ENCODE measurements at regions not wholly inside any gene's neighbourhood (a gene's known extent, or its start where the extent isn't known, plus 50 kb on each side); places are given as distances from the start of the nearest gene placed in this dataset.
A peak's percentile ranks its signal among the peaks of the same experiment; 100 is the strongest.
"Not testable (repeated sequence)": the region's sequence is repeated elsewhere in the genome, so short reads cannot be mapped to it uniquely, and the experiment has no call there.

DNA sequence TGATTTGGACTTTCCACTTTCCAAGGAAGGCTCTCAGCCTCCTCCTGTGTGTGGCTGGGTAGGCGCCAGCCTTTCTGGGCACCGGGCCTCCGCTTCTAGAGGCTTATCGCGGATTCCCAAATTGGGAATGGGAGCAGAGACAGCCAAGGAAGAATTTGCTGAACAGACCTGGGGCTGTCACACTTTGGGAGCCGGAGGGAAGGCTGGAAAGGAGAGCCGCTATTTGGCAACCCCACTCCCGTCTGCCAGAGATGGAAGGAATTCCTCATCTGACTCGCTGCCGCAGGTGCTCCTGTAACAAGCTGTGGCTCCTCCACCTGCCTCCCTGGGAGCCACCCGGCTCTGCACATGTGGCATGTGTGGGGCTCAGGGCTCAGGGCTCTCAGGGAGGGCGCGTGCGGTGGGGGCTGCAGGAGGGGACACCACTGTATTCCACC, 50.8 kb upstream of the ECHDC3 start:
- DNase-seq: peak in 1 of 14 donors; percentile 48

DNA sequence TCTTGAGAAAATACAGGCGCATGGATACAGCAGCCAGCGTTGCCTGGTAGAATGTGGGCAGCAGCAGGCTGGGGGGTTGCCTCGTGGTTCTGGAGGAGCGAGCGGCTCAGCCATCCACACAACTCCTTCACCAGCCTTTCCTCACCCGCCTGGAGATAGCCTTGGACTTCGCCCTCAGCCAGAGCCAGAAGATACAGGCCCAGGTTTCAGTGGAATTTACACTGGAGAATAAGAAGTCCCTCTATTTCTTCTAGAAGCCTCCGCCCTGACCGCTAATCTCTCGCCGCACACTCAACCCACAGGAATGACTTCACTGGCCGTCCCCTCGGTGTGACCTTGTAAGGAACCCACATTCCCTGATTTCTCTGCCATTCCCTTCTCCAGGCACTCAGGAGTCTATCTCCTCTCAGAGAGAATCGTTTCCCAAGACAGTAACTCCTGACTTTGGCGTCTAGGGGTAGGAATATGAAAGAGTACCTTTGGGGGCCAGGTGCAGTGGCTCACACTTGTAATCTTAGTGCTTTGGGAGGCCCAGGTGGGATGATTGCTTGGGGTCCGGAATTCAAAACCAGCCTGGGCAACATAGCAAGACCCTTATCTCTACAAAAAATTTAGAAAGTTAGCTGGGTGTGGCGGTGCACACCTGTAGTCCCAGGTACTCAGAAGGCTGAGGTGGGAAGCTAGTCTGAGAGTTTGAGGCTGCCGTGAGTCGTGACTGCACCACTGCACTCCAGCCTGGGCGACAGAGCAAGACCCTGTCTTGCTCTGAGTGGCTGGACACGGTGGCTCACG, 52.0 kb upstream of the ECHDC3 start:
- DNase-seq: no peak

DNA sequence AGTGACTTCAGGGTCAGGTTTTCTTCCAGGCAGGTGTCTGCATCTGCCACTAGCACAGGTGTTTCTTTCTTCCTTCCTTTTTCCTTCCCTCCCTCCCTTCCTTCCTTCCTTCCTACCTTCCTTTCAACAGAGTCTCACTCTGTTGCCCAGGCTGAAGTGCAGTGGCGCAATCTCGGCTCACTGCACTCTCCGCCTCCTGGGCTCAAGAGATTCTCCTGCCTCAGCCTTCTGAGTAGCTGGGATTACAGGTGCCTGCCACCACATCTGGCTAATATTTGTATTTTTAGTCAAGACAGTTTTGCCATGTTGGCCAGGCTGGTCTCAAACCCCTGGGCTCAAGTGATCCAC, 53.8 kb upstream of the ECHDC3 start:
- not testable (repeated sequence) for DNase-seq

DNA sequence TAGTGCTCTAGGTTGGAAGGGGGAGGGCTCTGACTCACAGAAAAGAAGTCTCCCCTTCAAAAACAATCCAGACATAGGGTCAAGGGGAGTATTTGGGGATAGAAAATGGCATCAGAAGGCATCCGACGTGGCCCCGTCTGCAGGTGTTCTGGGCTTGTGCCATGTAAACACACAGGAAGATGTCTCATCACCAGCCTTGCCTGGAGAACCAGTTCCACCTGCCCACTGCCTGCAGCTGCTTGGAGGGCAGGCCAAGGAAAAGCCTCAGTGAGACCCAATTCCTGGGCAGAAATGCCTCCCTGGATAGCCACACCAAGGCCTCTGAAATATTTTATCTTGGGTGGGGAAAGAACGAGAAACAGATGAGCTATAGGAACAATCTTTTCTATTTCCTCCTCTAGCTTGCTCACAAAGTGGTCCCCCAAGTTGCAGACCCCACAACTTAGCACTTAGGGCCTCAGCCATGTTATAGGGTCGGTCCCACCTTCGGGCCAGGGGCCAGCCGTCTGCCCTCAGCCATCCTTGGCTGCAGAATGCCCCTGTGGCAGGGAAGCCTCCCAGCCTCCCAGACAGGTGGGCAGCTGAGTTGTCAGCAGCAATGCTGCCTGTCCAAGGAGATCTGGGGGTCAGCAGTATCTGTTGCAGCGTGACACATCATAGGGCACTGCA, 54.3 kb upstream of the ECHDC3 start:
- no peak for DNase-seq

DNA sequence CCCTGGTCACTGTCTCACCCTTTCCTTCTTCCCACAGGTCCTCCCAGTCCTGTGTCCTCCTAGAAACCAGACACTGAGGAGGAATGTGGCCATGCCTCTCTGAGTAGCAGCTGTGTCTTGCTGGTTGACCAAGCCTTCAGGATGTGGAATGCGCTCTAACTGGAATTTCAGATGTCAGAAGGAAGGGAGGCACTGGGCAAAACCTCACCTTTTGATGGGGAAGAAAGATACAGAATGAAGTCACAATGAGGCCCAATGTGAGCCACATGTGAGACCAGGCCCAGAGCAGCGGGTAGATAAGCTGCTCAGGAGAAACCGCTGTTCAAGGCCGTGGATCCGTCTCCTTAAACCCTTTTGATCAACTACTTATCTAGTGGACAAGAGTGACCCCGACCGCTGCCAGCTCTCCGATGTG, 54.8 kb upstream of the ECHDC3 start:
- DNase-seq: no peak

DNA sequence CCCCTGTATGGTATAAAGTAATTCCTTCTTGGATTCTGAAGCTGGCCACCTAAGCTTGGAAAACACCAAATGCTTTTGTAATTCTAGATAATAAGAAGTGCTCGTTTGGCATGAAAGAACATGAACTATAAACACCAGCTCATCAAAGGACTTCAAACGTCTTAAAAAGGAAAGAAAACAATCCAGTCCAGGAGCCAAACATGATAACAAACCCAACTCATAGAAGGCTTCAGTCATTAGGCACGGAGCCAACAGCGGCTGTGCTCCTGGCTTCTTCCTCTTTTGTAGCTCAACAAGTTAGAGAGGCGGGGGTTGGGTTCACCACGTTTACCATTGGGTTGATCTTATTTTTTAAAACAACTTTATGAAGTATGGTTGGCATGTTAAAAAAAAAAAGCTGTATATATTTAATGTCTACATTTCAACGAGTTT, 56.4 kb upstream of the ECHDC3 start:
- DNase-seq: peak in 3 of 14 donors; percentile 8 to 18 (median 14)

DNA sequence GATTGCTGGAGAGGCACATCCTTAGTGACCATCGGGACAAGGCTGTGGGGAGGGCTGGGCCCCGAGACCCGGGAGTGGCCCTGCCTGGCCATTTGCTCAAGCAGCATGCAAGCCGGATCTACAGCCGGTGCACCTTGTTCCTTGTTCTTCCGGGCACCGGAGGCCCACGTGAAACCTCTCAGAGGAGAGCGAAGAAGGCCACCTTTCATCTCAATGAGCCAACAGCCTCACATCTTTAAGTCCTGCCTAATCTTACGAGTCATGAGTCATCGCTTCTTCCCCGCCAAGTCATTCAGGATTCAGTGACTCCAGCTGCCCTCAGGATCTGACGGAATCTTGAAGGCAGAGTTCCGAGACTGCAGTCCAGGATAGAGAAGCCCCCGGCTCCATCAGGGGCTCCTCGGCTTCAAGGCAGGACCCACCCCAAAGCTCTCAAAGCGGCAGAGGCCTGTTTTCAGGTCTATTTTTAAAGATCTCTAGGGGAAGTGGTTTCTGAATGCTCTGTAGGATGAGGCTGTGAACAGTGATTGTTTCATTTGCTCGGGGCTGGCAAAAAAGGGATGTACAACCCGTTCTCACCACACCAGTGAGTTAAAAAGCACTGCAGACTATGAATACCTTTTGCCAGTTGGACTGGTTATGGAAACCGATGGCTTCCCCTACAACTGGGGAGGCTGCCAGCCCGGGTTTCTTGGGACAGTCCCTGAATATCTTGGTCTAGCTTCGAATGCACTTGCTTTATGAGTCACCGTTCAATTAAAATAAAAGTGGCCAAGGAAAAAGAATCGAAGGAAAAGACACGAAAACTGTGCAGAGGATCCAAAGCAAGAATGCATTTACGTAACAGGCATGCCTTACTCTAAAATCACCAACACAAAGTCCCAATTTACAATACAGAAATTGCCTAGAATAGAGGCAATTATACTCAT, 57.2 kb upstream of the ECHDC3 start:
- peak in 10 of 14 donors; percentile 8 to 84 (median 62) for DNase-seq

DNA sequence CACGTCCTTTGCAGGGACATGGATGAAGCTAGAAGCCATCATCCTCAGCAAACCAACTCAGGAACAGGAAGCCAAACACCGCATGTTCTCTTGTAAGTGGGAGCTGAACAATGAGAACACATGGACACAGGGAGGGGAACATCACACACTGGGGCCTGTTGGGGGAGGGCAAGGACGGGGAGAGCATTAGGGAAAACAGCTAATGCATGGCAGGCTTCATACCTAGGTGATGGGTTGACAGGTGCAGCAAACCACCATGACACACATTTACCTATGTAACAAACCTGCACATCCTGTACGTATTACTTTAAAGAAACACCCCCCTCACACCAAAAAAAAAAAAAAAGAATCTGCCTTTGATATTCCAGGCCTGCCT, 57.9 kb upstream of the ECHDC3 start:
- not testable (repeated sequence) for DNase-seq

DNA sequence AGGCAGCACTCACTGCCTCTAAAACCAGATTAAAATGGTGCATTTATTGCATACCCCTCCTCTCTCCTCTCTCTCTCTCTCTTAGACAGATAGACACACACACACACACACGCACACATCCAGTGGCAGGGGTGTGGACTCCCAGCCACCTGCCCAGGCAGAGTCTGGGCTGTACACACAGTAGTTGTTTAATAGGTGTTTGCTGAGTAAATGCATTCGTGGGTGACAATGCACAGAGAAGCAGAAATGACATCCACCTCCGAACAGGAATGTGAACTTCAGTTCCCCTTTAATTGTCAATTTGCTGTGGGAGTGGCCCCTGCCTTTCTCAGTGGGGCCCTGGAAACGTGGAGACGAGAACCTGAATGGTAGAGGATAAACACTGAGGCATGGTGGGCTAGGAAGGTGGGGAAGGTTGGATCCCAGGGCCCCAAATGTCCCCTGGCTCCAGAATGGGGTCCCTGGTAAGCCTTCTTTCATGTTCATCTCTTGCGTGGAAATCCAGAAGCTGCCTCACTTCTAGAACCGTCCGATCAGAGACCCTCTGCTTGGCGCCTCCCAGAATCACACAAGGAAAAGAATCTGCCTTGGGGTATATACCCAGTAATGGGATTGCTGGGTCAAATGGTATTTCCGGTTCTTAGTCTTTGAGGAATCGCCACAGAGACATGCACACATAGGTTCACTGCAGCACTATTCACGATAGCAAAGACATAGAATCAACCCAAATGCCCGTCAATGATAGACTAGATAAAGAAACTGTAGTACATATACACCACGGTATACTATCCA, 58.5 kb upstream of the ECHDC3 start:
- no peak for DNase-seq

DNA sequence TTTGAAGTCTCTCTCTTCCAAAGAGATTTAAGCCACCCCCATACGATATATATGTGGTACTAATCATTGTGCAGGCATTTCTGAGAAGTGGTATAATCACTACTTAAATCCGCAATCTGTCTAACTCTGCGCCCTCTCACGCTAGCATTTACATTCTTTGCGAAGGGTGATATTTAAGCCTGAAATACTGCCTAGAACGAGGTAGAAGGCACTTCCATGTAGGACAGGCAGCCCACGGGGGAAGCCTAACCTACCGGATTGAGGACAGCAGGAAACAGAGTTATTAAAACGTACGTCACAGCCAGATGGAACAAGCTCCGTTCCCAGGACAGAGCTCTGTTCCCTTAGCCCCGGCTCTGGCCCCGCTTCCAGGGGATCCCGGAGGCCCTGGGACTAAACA, 59.3 kb upstream of the ECHDC3 start:
- DNase-seq: no peak

DNA sequence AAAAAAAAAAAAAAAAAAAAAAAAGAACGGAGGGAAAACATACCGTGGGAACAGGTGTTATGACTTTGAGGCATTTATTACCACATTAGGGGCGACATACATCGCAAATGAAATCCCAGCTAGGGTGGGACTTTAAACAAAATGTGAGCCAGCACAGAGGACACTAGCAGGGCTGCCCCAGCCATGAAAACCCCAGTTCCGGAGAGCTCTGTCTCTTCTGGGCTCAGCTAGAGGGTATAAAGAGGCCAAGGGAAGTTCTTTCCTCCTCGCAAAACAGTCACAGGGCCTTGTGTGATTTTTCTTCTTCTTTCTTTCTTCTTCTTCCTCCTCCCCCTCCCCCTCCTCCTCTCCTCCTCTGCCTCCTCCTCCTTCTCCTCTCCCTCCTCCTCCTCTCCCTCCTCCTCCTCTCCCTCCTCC, 59.9 kb upstream of the ECHDC3 start:
- no peak for DNase-seq

DNA sequence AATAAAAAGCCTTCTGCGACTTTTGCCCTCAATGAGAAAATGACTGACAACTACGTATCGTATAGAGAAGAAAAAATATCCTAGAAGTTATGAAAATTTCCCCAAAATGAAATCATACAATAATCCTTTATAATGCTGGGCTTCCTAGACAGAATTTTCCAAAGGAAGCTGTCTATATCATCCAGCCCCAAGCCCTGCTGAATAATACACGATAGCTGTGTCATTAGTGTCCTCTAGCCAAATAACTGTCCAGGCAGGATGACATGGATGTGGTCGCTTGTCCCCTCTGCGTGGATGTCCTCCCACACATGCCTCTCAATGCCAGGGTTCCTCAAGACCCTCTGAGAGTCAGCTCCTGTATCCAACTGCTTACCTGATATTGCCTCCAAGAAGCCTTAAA, 61.7 kb upstream of the ECHDC3 start:
- no peak for DNase-seq

DNA sequence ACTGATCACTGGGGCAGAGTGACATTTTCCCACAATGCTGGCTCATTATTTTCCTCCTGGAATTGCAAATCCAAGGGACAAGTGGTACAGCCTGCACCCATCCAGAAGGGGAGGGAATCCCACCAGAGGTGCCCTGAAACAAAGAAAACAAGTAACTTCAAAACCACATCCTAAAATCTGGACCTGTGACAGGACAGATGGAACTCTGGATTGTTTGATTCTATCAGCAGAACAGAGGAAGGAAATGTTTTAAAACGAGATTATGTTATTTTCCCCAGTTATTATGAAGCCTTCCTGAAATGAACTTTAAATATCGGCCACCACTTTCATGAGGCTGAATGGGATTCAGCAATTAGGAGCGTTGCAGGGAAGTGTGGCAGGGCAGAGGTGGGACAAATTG, 62.2 kb upstream of the ECHDC3 start:
- DNase-seq: no peak

DNA sequence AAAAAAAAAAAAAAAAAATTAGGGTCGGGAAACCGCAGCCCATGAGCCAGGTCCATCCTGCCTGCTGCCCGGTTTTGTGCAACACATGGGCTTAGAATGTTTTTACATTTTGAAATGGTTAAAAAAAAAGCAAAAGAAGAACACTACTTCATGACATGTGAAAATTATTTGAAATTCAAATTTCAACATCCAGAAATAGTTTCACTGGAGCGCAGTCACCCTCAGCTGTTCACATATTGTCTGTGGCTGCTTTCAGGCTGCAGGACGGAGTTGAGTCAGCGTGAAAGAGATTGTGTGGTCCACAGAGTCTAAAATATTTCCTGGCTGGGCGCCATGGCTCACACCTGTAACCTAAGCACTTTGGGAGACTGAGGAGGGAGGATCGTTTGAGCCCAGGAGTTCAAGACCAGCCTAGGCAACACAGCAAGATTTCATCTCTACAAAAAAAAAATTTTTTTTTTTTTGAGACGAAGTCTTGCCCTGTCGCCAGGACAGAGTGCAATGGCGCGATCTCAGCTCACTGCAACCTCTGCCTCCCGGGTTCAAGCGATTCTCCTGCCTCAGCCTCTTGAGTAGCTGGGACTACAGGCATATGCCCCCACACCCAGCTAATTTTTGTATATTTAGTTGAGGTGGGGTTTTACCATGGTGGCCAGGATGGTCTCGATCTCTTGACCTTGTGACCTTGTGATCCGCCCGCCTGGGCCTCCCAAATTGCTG, 63.9 kb upstream of the ECHDC3 start:
- DNase-seq: no peak

DNA sequence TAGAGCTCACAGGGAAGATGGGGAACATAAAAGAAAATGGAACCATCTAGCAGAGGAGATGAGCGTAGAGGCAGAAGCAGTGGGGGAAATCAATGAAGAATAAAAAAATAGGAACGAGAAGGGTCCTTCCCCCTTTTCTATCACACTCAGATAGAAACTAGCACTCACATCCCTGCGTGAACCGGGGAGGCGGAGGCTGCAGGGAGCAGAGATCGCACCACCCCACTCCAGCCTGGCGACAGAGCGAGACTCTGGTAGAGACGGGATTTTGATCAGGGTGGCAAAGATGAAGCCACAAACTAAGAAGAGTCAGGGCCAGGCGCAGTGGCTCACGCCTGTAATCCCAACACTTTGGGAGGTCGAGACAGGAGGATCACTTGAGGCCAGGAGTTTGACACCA, 64.7 kb upstream of the ECHDC3 start:
- DNase-seq: no peak

DNA sequence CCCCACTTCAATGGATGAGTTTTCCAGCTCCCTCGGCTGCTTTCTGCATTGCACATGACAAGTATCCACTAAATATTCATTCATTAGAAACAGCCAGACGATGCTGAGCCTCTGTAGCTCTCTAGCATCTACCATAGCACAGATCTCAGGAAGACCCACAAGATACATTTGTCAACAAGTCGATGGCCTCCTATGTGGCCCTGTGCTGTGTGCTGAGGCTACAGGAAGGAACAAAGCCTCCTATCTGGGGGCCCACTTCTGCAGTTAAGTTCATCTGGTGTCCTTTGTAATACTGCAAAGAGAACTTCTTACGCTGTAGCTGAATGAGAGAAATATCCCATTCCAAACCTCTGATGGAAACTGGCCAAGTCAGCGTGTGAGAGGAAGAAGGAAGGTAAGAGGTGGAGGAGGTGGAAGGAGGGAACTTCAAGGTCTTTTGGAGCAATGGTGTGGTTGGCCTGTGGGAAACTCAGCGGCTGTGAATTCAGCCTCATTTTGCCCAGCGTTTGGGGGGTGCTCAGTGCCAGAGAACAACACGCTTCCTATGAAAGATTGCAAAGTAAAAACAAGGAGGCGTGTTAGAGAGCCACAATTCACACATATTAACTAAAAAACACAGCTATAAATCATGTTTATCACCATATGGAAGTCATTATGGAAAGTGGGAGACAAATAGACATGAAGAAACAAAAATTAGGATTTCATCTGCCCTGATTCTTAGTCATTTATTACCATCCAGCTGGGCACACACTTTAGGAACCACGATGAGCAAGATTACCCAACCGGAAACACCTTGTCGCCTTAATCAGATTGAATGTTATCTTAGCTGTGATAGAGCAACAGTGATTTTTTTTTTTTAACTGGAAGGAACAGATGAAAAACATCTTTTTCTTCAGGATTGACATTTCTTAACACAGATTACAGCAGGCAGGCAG, 62.2 kb upstream of the USP6NL start:
- no peak for DNase-seq

DNA sequence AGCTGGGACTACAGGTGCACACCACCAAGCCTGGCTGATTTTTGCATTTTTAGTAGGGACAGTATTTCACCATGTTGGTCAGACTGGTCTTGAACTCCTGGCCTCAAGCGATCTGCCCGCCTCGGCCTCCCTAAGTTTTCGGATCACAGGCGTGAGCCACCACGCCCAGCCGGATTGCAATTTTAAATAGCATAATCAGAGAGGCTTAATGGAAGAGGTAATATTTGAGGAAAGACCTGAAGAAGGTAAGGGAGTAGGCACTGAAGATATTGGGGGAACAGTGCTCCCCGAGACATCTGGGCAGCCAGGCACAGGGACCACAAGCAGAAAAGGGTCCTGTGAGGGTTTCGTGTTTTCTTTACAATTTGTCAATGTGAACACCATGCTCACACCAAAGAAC, 61.4 kb upstream of the USP6NL start:
- DNase-seq: no peak

DNA sequence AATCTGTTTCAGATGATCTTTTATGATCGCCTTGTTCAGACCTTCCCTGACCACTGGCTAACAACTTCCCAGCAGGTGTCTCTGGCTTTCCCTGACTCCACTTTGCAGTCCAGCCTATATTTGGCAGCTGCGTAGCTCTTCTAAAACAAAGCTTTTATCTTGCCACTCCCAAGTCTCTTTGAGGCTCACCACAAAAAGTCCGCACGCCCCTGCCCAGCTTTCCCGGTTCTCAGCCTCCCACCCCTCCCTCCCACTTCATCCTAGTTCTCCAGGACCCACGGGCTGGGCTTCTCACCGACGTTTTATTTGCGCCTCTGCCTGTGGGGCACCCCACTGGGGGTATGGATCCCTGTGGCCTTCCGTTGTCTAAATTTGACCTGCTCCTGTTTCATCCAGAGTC, 58.9 kb upstream of the USP6NL start:
- DNase-seq: no peak

DNA sequence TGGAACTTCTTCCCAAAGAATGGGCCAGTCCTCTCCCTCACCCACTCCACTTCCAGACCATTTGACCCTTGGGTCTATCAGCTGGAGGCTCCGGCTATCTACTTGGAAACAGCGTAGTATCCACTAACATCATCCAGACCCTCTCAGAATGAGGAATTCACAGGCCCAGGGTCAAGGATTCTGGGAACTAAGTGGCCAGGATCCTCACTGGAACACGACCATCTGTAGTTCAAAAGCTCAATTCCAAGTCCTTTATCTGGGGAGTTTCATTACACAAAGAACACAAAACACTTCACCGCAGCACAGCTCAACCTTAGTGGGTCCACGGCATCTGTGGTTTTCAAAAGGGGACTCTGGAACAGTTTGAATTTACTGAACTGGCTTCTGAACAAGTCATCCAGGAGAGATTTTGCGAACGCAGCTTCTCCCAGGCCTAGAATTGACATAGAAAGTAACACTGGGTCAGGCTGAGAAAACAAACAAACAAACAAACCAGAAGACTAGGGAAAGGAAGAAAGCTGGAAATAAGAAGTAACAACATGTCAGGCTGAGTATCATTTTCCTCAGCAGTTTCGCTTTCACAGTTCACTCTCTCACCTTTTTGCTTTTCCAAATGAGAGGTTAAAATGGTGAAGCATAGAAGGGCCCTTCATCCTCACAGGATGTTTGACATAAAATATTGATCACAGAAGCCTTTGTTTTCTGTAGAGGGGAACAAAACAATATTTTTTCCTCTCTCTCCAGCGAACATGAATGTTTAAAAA, 57.6 kb upstream of the USP6NL start:
- no peak for DNase-seq

DNA sequence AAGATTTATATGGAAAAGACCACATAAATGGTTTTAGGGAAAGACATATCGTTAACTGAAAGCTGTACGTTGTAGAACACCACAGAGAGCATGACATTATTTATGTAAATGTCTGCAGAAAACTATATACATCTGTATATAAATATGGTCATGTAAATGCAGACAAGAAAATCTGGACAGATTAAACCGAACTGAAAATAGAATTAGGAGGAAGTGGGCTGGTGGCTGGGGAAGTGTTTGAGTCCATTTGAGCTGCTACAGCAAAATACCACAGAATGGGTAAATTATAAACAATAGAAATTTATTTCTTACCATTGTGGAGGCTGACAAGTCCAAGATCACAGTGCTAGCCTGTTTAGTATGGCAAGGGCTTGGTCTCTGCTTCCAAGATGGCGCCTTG, 56.3 kb upstream of the USP6NL start:
- DNase-seq: no peak
